Left ventricle myocardium inferior (tissue), 1 donor: ENCODE measurements at regions not wholly inside any gene's neighbourhood (a gene's known extent, or its start where the extent isn't known, plus 50 kb on each side); places are given as distances from the start of the nearest gene placed in this dataset.

Experiments used
- DNase-seq: peaks from one replicate; pipeline ENCODE4 v3.0.0-alpha.2; 2020
- H3K27ac ChIP-seq: fragments of 200-600 bp; replicated peaks from 2 replicates; pipeline ENCODE4 v1.8.0; 2021
- H3K27me3 ChIP-seq: fragments of 200-600 bp; 2 replicates; pipeline ENCODE4 v1.8.0; 2021; ENCODE audit warnings: low read depth
- H3K36me3 ChIP-seq: fragments of 200-600 bp; 2 replicates; pipeline ENCODE4 v1.8.0; 2021
- H3K4me1 ChIP-seq: fragments of 200-600 bp; 2 replicates; pipeline ENCODE4 v1.8.0; 2021
- H3K4me3 ChIP-seq: fragments of 200-600 bp; 2 replicates; pipeline ENCODE4 v1.8.0; 2021; ENCODE audit warnings: mild to moderate bottlenecking, moderate library complexity
- H3K9me3 ChIP-seq: fragments of 200-600 bp; replicated peaks from 2 replicates; pipeline ENCODE4 v1.8.0; 2021
- intact Hi-C: fragments of 100-400 bp; cut with micrococcal nuclease; formaldehyde crosslinking; loops from one replicate; pipeline ENCODE4 v1.11.0; 2022
- TF ChIP-seq, protein P1 (sequence below): fragments of 200-600 bp; IDR thresholded peaks from 2 replicates; pipeline ENCODE4 v1.8.0; 2021; ENCODE audit warnings: antibody characterized with exemption, mild to moderate bottlenecking, borderline replicate concordance
- donor health status: DM: no; HTN: yes; CAD: no; lungs with severe emphysema.

DNA sequence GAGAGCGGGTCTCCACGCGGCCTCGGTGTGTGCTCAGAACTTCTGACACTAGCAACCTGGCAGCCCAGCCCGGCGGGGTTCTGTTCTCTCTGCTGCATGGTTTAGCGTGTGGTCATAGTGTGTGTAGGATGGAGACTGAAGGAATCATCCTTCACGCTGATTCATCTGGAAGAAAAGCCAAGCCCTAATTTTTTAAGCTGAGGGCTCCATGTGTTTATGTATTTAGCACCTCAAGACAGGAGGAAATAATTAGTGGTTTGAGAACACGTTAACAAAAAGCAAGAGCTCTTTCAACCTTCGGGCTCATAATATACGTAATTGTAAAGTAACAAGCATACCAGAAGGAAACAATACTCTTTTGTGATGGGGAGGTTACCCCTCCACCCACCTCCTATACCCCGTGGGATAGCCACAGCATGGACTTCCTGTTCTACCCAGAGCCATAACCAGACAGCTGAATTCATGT lies 504.6 kb upstream of the MKI67 start:
- peaks cover 54% of the 10 kb centered on the region for H3K27me3 ChIP-seq
- intact Hi-C loops, result loop anchor here (5.0 kb wide), 1 partner anchor 231 kb away; no protein-coding TSS in a partner anchor
- H3K9me3 ChIP-seq, result no peaks in the 10 kb centered on the region
- no peaks in the 10 kb centered on the region for H3K36me3 ChIP-seq
- H3K4me3 ChIP-seq, result no peak overlapping the region
- DNase-seq, result no peak
- TF ChIP-seq, protein P1, sequence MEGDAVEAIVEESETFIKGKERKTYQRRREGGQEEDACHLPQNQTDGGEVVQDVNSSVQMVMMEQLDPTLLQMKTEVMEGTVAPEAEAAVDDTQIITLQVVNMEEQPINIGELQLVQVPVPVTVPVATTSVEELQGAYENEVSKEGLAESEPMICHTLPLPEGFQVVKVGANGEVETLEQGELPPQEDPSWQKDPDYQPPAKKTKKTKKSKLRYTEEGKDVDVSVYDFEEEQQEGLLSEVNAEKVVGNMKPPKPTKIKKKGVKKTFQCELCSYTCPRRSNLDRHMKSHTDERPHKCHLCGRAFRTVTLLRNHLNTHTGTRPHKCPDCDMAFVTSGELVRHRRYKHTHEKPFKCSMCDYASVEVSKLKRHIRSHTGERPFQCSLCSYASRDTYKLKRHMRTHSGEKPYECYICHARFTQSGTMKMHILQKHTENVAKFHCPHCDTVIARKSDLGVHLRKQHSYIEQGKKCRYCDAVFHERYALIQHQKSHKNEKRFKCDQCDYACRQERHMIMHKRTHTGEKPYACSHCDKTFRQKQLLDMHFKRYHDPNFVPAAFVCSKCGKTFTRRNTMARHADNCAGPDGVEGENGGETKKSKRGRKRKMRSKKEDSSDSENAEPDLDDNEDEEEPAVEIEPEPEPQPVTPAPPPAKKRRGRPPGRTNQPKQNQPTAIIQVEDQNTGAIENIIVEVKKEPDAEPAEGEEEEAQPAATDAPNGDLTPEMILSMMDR, result no peak
- no peak overlapping the region for H3K27ac ChIP-seq
- no peaks in the 10 kb centered on the region for H3K4me1 ChIP-seq

- Histone ChIP-seq H3K27ac (no peak overlapping the region), H3K9me3 (no peaks in the 10 kb centered on the region), H3K36me3 (no peaks in the 10 kb centered on the region), H3K27me3 (peaks cover 54% of the 10 kb centered on the region), H3K4me3 (no peak overlapping the region), H3K4me1 (no peaks in the 10 kb centered on the region)
- no peak for DNase-seq
- intact Hi-C loops, result loop anchor here (5.0 kb wide), 1 partner anchor 230 kb away; no protein-coding TSS in a partner anchor
- TF ChIP-seq, protein P1, result peak; percentile 75
Measured at GRCh38 chr10:128631801-128632241, 505.6 kb upstream of the MKI67 start.

GRCh38 chr10:128632694-128633093 lies 506.5 kb upstream of the MKI67 start:
- Histone ChIP-seq H3K4me3 (no peak overlapping the region), H3K27me3 (peaks cover 50% of the 10 kb centered on the region), H3K9me3 (peaks cover under 1% of the 10 kb centered on the region), H3K27ac (no peak overlapping the region), H3K4me1 (no peaks in the 10 kb centered on the region), H3K36me3 (no peaks in the 10 kb centered on the region)
- intact Hi-C loops, result loop anchor here (5.0 kb wide), 1 partner anchor 230 kb away; no protein-coding TSS in a partner anchor
- TF ChIP-seq, protein P1, result no peak
- no peak for DNase-seq

DNA sequence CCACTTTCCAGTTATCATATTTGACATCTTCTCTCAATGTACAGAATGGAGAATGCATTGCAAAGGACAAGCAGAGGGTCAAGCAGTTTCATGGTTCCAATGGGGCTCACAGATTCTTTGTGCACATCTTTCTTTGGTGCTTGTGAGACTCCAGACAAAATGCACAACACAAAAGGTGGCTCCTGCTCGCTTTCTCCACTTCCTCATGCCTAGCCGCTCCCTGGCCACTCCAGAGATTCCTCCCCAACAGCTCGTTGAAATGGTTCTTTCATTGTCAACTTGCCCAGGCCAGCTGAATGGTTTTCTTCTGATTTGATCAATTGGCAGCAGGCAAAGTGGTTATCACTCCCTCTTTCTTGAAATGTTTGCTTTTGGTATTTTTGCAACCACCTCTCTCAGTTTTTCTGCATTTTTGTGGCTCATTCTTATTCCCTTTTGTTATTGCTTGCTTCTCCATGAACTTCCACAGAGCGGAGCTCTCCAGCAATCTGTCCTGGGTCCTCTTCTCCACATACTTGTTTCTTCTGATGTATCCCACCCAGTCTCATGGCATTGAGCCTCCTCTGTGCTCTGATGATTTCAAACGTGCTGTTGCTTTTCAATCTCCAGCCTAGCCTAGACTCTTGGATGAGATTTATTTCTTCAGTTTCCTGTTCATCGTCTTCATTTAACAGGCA lies 507.8 kb upstream of the MKI67 start:
- Histone ChIP-seq H3K27ac (no peak overlapping the region), H3K36me3 (no peaks in the 10 kb centered on the region), H3K9me3 (peaks cover 13% of the 10 kb centered on the region), H3K4me1 (no peaks in the 10 kb centered on the region), H3K4me3 (no peak overlapping the region), H3K27me3 (peaks cover 44% of the 10 kb centered on the region)
- TF ChIP-seq, protein P1, result peak; percentile 50
- intact Hi-C loops, result loop anchor here (5.0 kb wide), 1 partner anchor 228 kb away; no protein-coding TSS in a partner anchor
- DNase-seq, result no peak

DNA sequence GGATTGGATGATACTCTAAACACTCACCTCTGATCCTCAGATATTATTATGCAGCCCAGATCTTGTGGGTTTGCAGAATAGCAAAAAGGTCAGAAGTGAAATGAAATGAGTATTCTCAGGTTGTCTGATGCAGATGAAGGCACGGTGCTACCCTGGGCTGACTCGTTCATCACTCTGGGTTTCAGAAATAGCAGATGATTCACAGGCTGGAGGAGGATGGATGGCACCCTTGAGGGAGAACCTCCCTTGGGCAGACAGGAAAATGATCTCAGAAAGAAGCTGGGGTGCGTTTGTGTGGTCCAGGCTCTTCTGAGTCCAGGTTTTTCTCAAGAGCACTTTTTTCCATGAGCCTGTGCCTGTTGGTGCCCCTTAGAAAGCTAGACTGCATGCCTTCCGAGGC lies 515.8 kb upstream of the MKI67 start:
- no peaks in the 10 kb centered on the region for H3K4me1 ChIP-seq
- peaks cover 18% of the 10 kb centered on the region for H3K27me3 ChIP-seq
- peaks cover 22% of the 10 kb centered on the region for H3K9me3 ChIP-seq
- TF ChIP-seq, protein P1, result no peak
- no peak overlapping the region for H3K4me3 ChIP-seq
- H3K36me3 ChIP-seq, result no peaks in the 10 kb centered on the region
- DNase-seq, result no peak
- no peak overlapping the region for H3K27ac ChIP-seq
- intact Hi-C loops, result no loop called here
